Caco-2 (cell line): ENCODE measurements at regions not wholly inside any gene's neighbourhood (a gene's known extent, or its start where the extent isn't known, plus 50 kb on each side); places are given as distances from the start of the nearest gene placed in this dataset.
"Not testable (repeated sequence)": the region's sequence is repeated elsewhere in the genome, so short reads cannot be mapped to it uniquely, and the experiment has no call there.

Experiments used
- BruUV-seq: library from RNA; stranded (reverse); fragments of 400-500 nt; replicated peaks from 2 replicates; lab custom pipeline; 2021; lab: Mats Ljungman, UMichigan
- CTCF ChIA-PET: fragments of 300-600 bp; sonication (Branson Sonifier 250); formaldehyde crosslinking; loops from one replicate; lab custom pipeline; 2022; ENCODE audit warnings: antibody characterized with exemption; lab: Charles Lee
- POLR2A ChIA-PET: fragments of 300-600 bp; sonication (Branson Sonifier 250); formaldehyde crosslinking; loops from one replicate; lab custom pipeline; 2022; ENCODE audit warnings: antibody characterized with exemption; lab: Charles Lee
- DNase-seq, 2 experiments: peaks; one replicate each; pipeline versions ENCODE4 v3.0.0 to v3.0.0-alpha.2; 2020 to 2022
- H3K27me3 ChIP-seq: replicated peaks from 2 replicates; pipeline ENCODE4 v1.6.0; 2011; ENCODE audit warnings: low read length; ENCODE audit not compliant: control insufficient read depth, insufficient read depth
- H3K36me3 ChIP-seq: 2 replicates; pipeline ENCODE4 v1.5.1; 2011; ENCODE audit warnings: low read length; ENCODE audit not compliant: control insufficient read depth, insufficient read depth
- H3K4me1 ChIP-seq: fragments of 250-450 bp; sonication (Bioruptor Pico); 2 replicates; pipeline ENCODE4 v1.5.1; 2020; ENCODE audit warnings: mild to moderate bottlenecking
- H3K4me3 ChIP-seq: 2 replicates; pipeline ENCODE4 v1.5.1; 2011; ENCODE audit warnings: low read depth, mild to moderate bottlenecking, control low read depth, low read length
- H3K9me3 ChIP-seq: fragments of 250-450 bp; sonication (Bioruptor Pico); 2 replicates; pipeline ENCODE4 v1.5.1; 2020; ENCODE audit warnings: mild to moderate bottlenecking, moderate library complexity
- H3K27ac Mint-ChIP-seq: one replicate; pipeline ENCODE4 v1.8.0; 2022; ENCODE audit warnings: mixed read lengths; ENCODE audit not compliant: unreplicated experiment
- H3K27me3 Mint-ChIP-seq: one replicate; pipeline ENCODE4 v1.8.0; 2022; ENCODE audit warnings: mixed read lengths; ENCODE audit not compliant: insufficient read depth, unreplicated experiment
- H3K36me3 Mint-ChIP-seq: one replicate; pipeline ENCODE4 v1.8.0; 2022; ENCODE audit warnings: mild to moderate bottlenecking, mixed read lengths; ENCODE audit not compliant: insufficient read depth, unreplicated experiment
- H3K4me1 Mint-ChIP-seq: one replicate; pipeline ENCODE4 v1.8.0; 2022; ENCODE audit warnings: low read depth, mixed read lengths; ENCODE audit not compliant: unreplicated experiment
- H3K4me3 Mint-ChIP-seq: one replicate; pipeline ENCODE4 v1.8.0; 2022; ENCODE audit warnings: mild to moderate bottlenecking, moderate library complexity, mixed read lengths; ENCODE audit not compliant: unreplicated experiment
- H3K9me3 Mint-ChIP-seq: one replicate; pipeline ENCODE4 v1.8.0; 2022; ENCODE audit warnings: mixed read lengths; ENCODE audit not compliant: unreplicated experiment
- intact Hi-C: fragments of 100-400 bp; cut with micrococcal nuclease; formaldehyde crosslinking; loops from one replicate; pipeline ENCODE4 v1.10.0; 2022; ENCODE audit not compliant: unreplicated experiment
- TF ChIP-seq, protein P1 (sequence below), 2 experiments: fragments of 200-600 bp in 1 of 2; IDR thresholded peaks; 1 replicate in 1 of 2; 2 replicates in 1 of 2; pipeline versions ENCODE4 v1.5.1 to v1.8.0; 2011 to 2022; ENCODE audit warnings: antibody characterized with exemption in 1 of 2, control low read depth in 1 of 2, inconsistent platforms in 1 of 2, low read depth in 1 of 2, low read length in 1 of 2, mild to moderate bottlenecking in 1 of 2, moderate library complexity in 1 of 2; ENCODE audit not compliant: insufficient read depth in 1 of 2, severe bottlenecking in 1 of 2, unreplicated experiment in 1 of 2

DNA sequence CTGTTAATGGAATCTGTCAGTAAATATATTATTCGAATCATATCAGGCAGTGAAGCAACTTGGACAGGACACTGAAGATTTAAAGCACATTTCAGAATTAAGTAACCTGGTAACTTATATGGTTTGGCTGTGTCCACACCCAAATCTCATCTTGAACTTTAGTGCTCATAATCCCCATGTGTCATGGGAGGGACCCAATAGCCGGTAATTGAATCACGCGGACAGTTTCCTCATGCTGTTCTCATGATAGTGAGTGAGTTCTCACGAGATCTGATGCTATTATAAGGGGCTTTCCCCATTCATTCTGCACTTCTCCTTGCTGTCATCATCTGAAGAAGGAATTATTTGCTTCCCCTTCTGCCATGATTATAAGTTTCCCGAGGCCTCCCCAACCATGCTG, 83.2 kb upstream of the COL1A2 start:
- TF ChIP-seq, protein P1, sequence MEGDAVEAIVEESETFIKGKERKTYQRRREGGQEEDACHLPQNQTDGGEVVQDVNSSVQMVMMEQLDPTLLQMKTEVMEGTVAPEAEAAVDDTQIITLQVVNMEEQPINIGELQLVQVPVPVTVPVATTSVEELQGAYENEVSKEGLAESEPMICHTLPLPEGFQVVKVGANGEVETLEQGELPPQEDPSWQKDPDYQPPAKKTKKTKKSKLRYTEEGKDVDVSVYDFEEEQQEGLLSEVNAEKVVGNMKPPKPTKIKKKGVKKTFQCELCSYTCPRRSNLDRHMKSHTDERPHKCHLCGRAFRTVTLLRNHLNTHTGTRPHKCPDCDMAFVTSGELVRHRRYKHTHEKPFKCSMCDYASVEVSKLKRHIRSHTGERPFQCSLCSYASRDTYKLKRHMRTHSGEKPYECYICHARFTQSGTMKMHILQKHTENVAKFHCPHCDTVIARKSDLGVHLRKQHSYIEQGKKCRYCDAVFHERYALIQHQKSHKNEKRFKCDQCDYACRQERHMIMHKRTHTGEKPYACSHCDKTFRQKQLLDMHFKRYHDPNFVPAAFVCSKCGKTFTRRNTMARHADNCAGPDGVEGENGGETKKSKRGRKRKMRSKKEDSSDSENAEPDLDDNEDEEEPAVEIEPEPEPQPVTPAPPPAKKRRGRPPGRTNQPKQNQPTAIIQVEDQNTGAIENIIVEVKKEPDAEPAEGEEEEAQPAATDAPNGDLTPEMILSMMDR (IDR thresholded peaks at IDR 0.05; ENCODE audit: insufficient read depth in 1 of 2, low read depth in 1 of 2, low read length in 1 of 2, severe bottlenecking in 1 of 2, unreplicated experiment in 1 of 2) = no peak
- H3K4me3 Mint-ChIP-seq = no peak overlapping the region
- no peak for DNase-seq
- intact Hi-C loops = no loop called here
- peaks cover 26% of the 10 kb centered on the region for H3K9me3 Mint-ChIP-seq
- H3K36me3 ChIP-seq = no peaks in the 10 kb centered on the region
- CTCF ChIA-PET = no interaction called here
- no peaks in the 10 kb centered on the region for H3K36me3 Mint-ChIP-seq
- H3K27me3 Mint-ChIP-seq = peaks cover 8% of the 10 kb centered on the region
- H3K27ac Mint-ChIP-seq = no peak overlapping the region
- H3K27me3 ChIP-seq = no peaks in the 10 kb centered on the region
- POLR2A ChIA-PET = no interaction called here
- no TSS peak for BruUV-seq
- peaks cover 10% of the 10 kb centered on the region for H3K4me1 Mint-ChIP-seq
- H3K4me1 ChIP-seq = no peaks in the 10 kb centered on the region
- H3K4me3 ChIP-seq = no peak overlapping the region
- no peaks in the 10 kb centered on the region for H3K9me3 ChIP-seq

DNA sequence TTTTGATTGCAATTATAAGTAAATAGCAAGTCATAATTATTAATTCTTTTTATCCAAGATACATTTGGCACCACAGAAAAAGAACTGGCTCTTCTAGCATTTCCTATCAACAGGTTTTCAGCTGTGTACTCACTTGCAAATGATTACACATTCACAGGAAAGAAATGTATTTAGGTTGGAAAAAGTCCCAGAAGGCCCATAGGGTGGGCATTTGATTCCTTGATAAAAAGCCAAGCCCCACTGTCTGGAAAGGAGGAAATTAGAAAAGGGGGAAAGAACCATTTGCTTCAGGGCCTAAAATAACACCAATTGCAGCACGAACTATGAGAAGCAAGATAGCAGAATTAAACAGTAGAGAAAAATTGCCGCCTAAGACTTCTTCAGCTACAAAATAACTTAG, 80.8 kb upstream of the COL1A2 start:
- no TSS peak for BruUV-seq
- no peak overlapping the region for H3K4me3 Mint-ChIP-seq
- peaks cover 5% of the 10 kb centered on the region for H3K4me1 Mint-ChIP-seq
- ChIA-PET POLR2A (no interaction called here), CTCF (no interaction called here)
- DNase-seq = no peak
- peaks cover 13% of the 10 kb centered on the region for H3K9me3 Mint-ChIP-seq
- H3K9me3 ChIP-seq = no peaks in the 10 kb centered on the region
- H3K36me3 Mint-ChIP-seq = no peaks in the 10 kb centered on the region
- no peak overlapping the region for H3K4me3 ChIP-seq
- intact Hi-C loops = no loop called here
- H3K27me3 Mint-ChIP-seq = peaks cover 8% of the 10 kb centered on the region
- no peaks in the 10 kb centered on the region for H3K27me3 ChIP-seq
- TF ChIP-seq, protein P1 (IDR thresholded peaks at IDR 0.05; ENCODE audit: insufficient read depth in 1 of 2, low read depth in 1 of 2, low read length in 1 of 2, severe bottlenecking in 1 of 2, unreplicated experiment in 1 of 2) = no peak
- H3K27ac Mint-ChIP-seq = no peak overlapping the region
- H3K4me1 ChIP-seq = no peaks in the 10 kb centered on the region
- H3K36me3 ChIP-seq = no peaks in the 10 kb centered on the region

- no peaks in the 10 kb centered on the region for H3K27me3 ChIP-seq
- no TSS peak for BruUV-seq
- ChIA-PET POLR2A (no interaction called here), CTCF (no interaction called here)
- no peak for DNase-seq
- intact Hi-C loops = no loop called here
- H3K27ac Mint-ChIP-seq = no peak overlapping the region
- H3K27me3 Mint-ChIP-seq = peaks cover 4% of the 10 kb centered on the region
- H3K36me3 Mint-ChIP-seq = no peaks in the 10 kb centered on the region
- H3K4me1 Mint-ChIP-seq = peaks cover 5% of the 10 kb centered on the region
- TF ChIP-seq, protein P1 (IDR thresholded peaks at IDR 0.05; ENCODE audit: insufficient read depth in 1 of 2, low read depth in 1 of 2, low read length in 1 of 2, severe bottlenecking in 1 of 2, unreplicated experiment in 1 of 2) = no peak
- H3K4me1 ChIP-seq = no peaks in the 10 kb centered on the region
- H3K36me3 ChIP-seq = no peaks in the 10 kb centered on the region
- H3K9me3 ChIP-seq = no peaks in the 10 kb centered on the region
- H3K9me3 Mint-ChIP-seq = peaks cover 14% of the 10 kb centered on the region
- H3K4me3 ChIP-seq = no peak overlapping the region
- no peak overlapping the region for H3K4me3 Mint-ChIP-seq
These were observed 80.0 kb upstream of the COL1A2 start for GRCh38 chr7:94314413-94315410.

GRCh38 chr7:94321138-94321537, 73.6 kb upstream of the COL1A2 start:
- H3K4me1 ChIP-seq, H3K4me3 ChIP-seq, H3K27ac Mint-ChIP-seq, H3K36me3 ChIP-seq, H3K9me3 ChIP-seq, CTCF ChIA-PET, DNase-seq, H3K36me3 Mint-ChIP-seq, H3K4me3 Mint-ChIP-seq, BruUV-seq, H3K27me3 Mint-ChIP-seq, POLR2A ChIA-PET, intact Hi-C loops, H3K4me1 Mint-ChIP-seq, H3K27me3 ChIP-seq: not testable (repeated sequence)
- peaks cover 17% of the 10 kb centered on the region for H3K9me3 Mint-ChIP-seq
